ENCODE measurements at regions not wholly inside any gene's neighbourhood (a gene's known extent, or its start where the extent isn't known, plus 50 kb on each side); places are given as distances from the start of the nearest gene placed in this dataset.
"Not testable (repeated sequence)": the region's sequence is repeated elsewhere in the genome, so short reads cannot be mapped to it uniquely, and the experiment has no call there.

DNA sequence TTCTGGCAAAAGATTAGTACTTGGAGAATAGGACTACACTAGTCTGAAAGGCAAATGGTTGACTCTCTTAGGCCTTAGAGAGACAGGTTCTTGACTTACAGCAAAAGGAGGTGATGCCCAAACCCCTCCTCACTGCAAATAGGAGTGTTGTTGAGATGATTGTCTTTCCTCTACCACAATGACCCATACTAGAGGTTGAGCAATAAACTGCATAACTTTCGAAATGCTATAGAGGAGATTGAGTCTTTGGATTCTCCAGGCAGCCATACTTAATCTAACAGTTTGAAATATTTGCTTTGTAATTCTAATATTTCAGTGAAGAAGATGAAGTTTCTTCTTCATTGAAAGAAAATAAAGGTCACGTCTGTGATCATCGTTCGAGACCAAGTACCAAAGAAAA lies 498.5 kb upstream of the GBE1 start:
- DNase-seq = no peak

DNA sequence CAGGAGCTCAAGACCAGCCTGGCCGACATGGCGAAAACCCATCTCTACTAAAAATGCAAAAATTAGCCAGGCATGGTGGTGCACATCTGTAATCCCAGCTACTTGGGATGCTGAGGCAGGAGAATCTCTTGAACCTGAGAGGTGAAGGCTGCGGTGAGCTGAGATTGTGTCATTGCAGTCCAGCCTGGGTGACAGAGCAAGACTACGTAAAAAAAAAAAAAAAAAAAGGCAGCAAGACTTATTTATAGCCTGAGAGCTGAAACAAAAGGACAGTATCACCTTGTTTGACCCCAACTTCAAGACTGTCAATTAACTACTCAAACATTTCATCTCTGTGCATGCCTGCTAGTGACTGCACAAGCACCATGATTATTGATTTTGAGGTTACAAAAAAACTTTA lies 478.9 kb upstream of the GBE1 start:
- no peak for DNase-seq

DNA sequence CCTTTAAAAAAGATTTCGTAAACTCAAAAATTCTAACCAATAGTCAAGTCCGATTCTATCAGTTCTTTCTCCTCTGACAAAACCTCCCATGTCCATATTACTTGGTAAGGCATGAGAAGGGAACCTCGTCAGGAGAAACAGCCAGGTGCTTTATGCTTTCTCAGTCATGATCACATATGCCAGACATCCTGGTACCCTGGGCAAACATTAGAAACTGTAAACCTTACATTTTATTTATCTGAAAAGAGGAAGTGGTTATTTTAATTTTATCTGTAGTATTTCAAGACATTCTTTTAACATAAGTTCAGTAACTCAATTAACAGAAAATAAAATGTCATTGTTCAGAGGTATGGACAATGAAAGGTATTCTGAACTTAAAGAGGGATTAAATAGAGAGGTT lies 474.8 kb upstream of the GBE1 start:
- no peak for DNase-seq

DNA sequence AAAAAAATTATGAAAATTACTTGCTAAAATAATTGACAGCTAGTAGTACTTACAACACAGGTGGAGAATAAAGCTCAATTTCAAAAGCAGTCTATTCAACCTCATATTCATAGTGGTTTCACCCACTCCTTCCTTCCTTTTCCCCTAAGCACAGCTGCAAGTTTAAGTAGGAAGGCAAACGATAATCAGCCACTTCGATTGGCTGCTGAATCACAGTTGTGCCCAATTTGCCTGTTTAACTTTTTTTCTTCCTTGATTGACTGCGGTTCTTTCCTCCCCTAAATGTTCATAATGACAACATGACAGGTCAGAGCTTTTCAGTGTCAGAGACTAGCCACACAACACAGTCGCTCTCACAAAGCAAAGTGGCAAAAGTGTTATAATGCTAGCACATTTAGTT lies 468.0 kb upstream of the GBE1 start:
- DNase-seq = no peak

DNA sequence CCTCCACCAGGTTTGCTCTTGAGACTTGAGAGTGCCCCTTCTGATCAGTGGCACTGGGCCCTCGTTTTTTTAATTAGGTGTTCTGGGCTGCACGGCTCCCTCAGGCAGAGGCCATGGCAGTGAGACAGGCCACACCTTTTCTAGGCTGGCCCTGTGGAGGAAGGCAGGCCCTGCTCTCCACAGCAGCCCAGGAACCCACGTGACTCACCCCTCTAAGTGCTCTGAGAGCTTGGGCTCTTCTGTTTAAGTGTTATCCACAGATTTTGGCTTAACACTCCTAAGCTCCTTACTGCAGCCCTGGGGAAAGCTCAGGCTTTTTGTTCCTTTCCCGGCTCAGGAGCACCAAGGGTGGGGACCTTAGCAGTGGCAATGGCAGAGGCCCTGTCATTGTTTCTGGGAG lies 463.2 kb upstream of the GBE1 start:
- DNase-seq = no peak

GRCh38 chr3:82222401-82222800 lies 461.0 kb upstream of the GBE1 start:
- DNase-seq = no peak

DNA sequence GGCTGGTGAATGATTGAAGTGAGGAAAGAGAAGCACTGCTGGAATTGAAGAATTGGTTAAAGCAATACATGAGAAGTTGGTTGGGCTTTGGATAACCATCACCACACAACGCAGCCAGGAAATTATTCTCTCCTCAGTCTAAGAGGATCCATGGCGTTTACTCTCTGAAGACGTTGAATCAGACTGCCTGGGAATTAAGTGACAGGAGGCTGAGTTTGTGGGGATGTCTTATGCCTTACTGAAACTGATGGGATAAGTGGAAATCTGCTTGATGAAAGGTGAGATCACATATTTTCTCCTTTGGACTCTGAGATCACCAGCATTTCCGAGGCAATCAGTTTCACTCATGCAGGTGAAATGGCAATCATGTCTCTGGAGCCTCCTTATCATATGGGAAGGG lies 456.1 kb upstream of the GBE1 start:
- DNase-seq = no peak

DNA sequence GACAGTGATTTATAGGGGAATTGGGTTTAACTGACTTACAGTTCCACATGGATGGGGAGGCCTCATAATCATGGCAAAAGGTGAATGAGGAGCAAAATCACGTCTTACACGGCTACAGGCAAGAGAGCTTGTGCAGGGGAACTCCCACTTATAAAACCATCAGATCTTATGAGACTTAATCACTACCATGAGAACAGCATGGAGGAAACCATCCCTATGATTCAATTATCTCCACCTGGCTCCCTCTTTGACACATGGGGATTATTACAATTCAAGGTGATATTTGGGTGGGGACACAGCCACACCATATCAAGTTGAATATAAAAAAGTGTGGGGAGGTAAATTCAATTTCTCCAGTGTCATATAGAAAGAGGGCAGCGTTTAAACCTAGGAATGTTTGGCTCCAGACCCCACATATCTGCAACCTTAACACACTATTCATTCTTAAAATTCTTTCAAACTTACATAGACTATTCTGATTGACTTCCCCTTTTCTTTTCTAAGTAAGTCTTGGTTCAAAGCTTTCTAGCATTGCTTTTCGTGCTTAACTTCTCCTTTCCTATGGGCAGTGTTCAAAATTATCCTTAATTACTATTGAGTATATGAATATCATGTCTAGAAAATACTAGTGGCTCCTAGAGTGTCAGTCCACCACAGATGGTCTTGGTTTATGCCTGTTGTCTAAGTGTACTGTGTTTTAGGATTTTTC lies 446.7 kb upstream of the GBE1 start:
- DNase-seq = no peak

DNA sequence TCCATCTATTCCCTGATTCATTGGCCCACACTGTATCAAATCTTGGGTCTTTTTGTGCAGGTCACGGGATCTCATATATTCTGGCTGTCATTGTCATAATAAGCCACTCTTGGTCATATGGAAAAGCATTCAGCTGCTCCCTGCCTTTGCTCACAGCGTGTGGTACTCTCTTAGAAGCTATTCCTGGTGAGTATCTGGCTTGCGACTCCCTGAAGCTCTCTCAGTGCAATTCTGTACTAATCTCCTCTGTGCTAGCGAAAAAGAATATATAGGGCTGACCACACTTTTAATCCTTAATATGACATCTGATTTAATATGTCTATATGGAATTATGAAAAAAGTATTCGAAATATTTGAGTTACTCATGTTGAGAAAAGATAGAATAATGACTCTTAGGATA lies 440.8 kb upstream of the GBE1 start:
- DNase-seq = no peak

GRCh38 chr3:82201316-82201715 lies 439.9 kb upstream of the GBE1 start:
- DNase-seq = no peak

- DNase-seq = no peak
Observed at GRCh38 chr3:82198009-82198408, 436.6 kb upstream of the GBE1 start.

DNA sequence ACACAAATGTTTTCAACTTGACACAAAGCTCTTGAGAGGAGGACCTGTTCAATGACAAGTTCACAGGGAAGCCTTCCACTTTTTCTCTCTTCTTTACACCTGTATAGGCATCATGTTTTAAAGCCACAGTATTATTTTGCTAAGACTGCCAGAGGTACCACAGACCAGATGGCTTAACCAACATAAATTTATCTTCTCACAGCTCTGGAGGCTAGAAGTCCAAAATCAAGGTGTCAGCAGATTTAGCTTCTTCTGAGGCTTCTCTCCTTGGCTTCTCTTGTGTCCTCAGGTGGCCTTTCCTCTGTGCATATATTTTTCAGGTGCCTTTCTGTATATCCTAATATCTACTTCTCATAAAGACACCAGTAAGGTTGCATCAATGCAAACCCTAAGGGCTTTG lies 435.2 kb upstream of the GBE1 start:
- no peak for DNase-seq

DNA sequence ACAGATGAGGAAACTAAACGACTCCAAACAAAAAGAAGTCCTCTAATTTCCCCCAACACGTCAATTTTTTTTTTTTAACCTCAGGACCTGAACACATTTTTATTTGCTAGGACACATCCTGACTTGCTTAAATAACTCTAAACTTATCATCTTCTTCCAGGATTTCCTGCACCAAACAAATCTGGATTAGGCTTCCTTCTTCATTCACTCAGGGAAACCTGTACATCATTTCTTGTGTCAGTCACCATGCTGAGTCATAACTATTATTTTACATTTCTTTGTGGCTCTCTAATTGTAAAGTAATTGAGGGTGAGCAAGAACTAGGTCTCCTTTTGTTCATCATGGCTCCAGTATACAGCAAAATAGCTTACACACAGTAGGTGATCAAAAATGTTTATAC lies 433.4 kb upstream of the GBE1 start:
- no peak for DNase-seq

DNA sequence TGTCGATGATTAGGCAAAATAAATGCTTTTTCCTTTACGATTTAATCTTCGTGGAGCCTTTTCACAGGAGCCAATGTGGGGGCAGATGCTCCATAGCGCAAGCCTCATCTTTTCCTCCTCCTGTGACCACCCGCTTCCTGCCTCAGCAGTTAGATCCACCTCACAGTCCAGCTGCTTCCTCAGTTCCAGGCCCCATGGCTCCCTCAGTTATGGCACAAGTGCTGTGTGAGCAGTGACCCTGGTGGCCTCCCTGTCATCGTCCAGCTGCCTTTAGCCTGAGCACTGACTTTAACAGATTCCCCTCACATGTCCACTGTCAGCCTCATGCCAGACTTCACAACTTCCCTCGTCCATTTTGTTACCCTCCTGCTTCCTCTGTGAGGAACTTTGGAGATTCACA lies 424.6 kb upstream of the GBE1 start:
- DNase-seq = no peak

DNA sequence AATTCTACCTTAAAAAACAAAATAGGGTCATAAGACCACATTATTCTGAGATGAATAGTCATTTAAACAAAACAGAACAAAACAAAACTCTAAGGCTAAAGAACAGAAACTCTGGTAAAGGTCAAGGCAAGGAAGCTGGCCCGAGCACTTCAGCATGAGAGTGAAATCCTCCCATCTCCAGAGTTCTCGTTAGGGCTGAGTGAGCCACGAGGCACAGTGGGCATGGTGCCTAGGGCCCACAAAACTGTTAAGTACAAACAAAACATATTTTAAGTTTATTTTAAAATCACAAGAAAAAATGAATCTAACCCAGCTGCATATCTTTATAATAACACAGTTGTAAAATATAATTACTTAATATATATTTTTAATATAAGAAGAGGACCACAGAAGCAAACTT lies 417.8 kb upstream of the GBE1 start:
- DNase-seq = no peak

GRCh38 chr3:82178291-82178690 lies 416.8 kb upstream of the GBE1 start:
- no peak for DNase-seq

- no peak for DNase-seq
Observed at GRCh38 chr3:82177774-82178173, 416.3 kb upstream of the GBE1 start.

GRCh38 chr3:82165266-82165665 lies 403.8 kb upstream of the GBE1 start:
- DNase-seq = no peak

DNA sequence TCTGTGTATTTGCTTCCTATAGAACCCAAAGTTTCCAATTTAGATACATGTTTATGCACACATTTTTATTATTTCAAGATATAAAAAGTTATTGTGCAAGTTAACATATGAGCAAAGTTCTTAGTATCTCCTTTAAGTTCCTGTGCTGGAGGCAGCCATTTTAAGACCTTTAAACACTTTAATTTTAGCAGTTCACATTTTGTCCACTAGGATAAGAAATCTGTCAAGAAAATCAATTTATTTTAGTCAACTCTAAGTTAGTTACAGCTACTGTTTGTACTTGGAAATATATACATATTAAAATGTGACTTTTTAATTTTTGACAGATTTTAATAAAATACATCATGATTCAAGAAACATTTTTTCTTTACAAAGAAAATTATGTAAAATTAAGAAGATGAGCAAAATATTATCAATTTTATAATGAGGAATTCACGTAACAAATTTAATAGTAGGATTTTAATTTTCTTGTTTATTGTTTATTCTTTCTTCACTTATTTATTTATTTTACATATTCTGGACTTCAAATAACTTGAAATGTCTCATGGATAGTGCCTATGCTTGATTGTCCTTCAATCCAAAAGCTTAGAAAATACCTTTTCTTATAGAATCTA lies 402.6 kb upstream of the GBE1 start:
- DNase-seq = no peak

DNA sequence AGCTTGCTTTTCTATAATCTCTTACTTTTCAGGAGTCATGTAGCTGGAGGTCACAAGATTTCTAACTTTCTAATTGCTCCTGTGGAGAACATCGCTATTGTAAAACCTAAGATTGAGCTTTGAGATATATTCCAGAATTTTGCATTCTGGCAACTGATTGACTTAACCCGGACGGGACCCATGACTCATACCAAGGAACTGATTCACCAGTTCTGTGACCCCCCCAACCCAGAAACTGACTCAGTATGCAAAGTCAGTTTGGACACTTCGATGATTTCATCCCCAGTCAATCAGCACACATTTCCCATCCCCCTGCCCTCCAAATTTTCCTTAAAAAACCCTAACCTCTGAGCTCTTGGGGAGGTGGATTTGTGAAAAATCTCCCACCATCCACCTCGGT lies 396.5 kb upstream of the GBE1 start:
- DNase-seq = no peak

- not testable (repeated sequence) for DNase-seq
Observed at GRCh38 chr3:82153892-82154291, 392.4 kb upstream of the GBE1 start.

DNA sequence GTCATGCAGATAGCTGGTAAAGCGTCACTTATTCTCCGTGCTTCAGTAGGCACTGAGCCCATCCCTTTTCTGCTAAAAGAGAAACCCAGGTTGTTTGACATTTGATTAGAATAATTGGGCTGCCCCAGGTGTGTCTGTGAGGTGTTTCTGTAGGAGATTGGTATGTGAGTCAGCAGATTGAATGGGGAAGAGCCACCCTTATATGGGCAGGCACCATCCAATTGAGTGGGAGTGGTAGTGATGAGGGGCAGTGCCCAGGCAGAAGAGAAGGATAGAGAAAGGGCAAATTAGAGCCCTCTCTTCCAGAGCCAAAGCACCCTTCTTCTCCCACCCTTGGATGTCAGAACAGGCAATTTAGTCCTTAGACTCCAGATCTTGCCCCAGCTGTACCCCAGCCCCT lies 384.3 kb upstream of the GBE1 start:
- no peak for DNase-seq

DNA sequence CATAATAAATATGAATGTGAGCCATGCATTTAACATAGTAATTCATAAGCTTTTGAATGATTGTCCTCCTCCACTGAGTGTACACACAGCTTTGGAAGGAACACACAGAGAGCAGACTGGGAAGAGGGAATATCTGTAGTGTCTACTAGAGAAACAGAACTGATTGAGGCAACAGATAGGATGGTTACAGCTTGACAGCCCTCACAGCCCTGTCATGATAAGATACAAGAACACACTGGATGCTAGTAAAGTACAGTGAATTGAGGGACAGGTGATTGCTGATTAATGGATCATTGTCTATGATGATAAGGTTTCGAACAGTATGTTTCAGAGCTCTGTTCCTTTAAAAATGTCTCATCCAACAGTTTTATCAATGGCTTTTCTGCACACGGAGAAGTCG lies 383.4 kb upstream of the GBE1 start:
- DNase-seq = no peak

DNA sequence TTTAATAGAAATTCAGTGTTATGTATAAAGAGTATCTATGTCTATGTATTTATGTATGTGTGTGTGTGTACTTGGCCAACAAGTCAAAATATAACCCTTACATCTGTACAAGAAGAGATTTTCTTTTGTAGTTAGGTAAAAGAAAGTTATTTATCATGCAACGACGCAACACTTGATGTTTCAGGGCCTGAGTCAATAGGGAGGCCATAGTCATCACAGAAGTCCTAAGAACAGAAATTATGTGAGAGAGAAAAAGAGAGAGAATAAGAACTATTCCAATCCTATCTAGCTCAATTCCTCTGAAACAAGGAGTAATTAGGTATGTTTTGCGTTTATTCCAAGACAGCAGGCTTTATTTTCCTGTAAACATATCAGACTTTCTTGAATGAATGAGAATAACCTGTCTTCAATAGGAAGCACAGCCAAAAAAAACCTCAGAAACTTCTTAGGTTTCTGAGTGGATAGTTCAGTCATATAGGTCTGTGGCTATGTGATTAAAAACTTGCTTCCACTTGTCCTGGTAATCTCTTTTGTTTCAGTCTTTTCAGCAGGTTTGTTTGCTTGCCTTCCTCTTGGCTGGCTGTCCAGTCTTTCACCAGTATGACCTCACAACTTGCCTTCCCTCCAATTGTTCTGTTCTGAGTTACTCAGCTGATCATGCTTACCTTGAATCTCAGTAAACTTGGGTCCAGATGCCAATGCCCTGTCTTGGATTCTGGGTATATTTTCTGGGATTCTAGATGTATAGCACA lies 382.4 kb upstream of the GBE1 start:
- DNase-seq = no peak

GRCh38 chr3:82141592-82141991 lies 380.1 kb upstream of the GBE1 start:
- DNase-seq = no peak

Data from NCI-H187 (cell line).